GM23248 (cell line): ENCODE measurements at regions not wholly inside any gene's neighbourhood (a gene's known extent, or its start where the extent isn't known, plus 50 kb on each side); places are given as distances from the start of the nearest gene placed in this dataset.

Experiments
- DNase-seq: peaks from one replicate; pipeline ENCODE4 v3.0.0-alpha.2; 2015
- H2AFZ ChIP-seq: fragments of 200-600 bp; sonication (generic); 2 replicates; pipeline ENCODE4 v1.6.1; 2016; ENCODE audit warnings: antibody characterized with exemption
- H3F3A ChIP-seq: fragments of 200-600 bp; sonication (generic); 2 replicates; pipeline ENCODE4 v1.6.1; 2016; ENCODE audit warnings: mild to moderate bottlenecking, antibody characterized with exemption, mixed run types; ENCODE audit not compliant: insufficient read depth
- H3K27ac ChIP-seq: fragments of 200-600 bp; sonication (generic); 2 replicates; pipeline ENCODE4 v1.5.1; 2016; ENCODE audit warnings: mild to moderate bottlenecking
- H3K27me3 ChIP-seq: fragments of 200-600 bp; sonication (generic); replicated peaks from 2 replicates; pipeline ENCODE4 v1.6.1; 2016; ENCODE audit warnings: mild to moderate bottlenecking; ENCODE audit not compliant: insufficient read depth
- H3K36me3 ChIP-seq: fragments of 200-600 bp; sonication (generic); 2 replicates; pipeline ENCODE4 v1.6.1; 2016; ENCODE audit warnings: low read depth, mild to moderate bottlenecking
- H3K4me1 ChIP-seq: fragments of 200-600 bp; sonication (generic); 2 replicates; pipeline ENCODE4 v1.6.1; 2016; ENCODE audit warnings: mild to moderate bottlenecking; ENCODE audit not compliant: insufficient read depth
- H3K4me2 ChIP-seq: fragments of 200-600 bp; sonication (generic); one replicate; pipeline ENCODE4 v1.6.1; 2016; ENCODE audit warnings: mild to moderate bottlenecking; ENCODE audit not compliant: unreplicated experiment
- H3K4me3 ChIP-seq: fragments of 200-600 bp; sonication (generic); 2 replicates; pipeline ENCODE4 v1.5.1; 2016; ENCODE audit warnings: mild to moderate bottlenecking
- H3K79me2 ChIP-seq: fragments of 200-600 bp; sonication (generic); 2 replicates; pipeline ENCODE4 v1.6.1; 2016; ENCODE audit warnings: mild to moderate bottlenecking; ENCODE audit not compliant: insufficient read depth
- H3K9ac ChIP-seq: fragments of 200-600 bp; sonication (generic); 2 replicates; pipeline ENCODE4 v1.6.1; 2016; ENCODE audit warnings: mild to moderate bottlenecking
- H3K9me2 ChIP-seq: fragments of 200-600 bp; sonication (generic); 2 replicates; pipeline ENCODE4 v1.6.1; 2016; ENCODE audit warnings: mixed run types, mild to moderate bottlenecking, moderate library complexity; ENCODE audit not compliant: insufficient read depth
- H3K9me3 ChIP-seq: fragments of 200-600 bp; sonication (generic); one replicate; pipeline ENCODE4 v1.6.1; 2017; ENCODE audit warnings: low read depth
- H4K20me1 ChIP-seq: fragments of 200-600 bp; sonication (generic); 2 replicates; pipeline ENCODE4 v1.6.0; 2016; ENCODE audit not compliant: insufficient read depth
- EZH2 ChIP-seq: fragments of 200-600 bp; sonication (generic); IDR thresholded peaks from 2 replicates; pipeline ENCODE4 v1.6.1; 2018; ENCODE audit warnings: antibody characterized with exemption, mild to moderate bottlenecking; ENCODE audit not compliant: insufficient read depth, poor library complexity, severe bottlenecking
- EZH2phosphoT487 ChIP-seq: fragments of 200-600 bp; sonication (generic); IDR thresholded peaks from 2 replicates; pipeline ENCODE4 v1.6.1; 2018; ENCODE audit warnings: antibody characterized with exemption, moderate library complexity, mild to moderate bottlenecking, low read depth; ENCODE audit not compliant: insufficient read depth
- WGBS, 2 experiments: methylation state at CpG; one replicate each; pipeline ENCODE4 v1.1.6; 2015 to 2017; ENCODE audit warnings: low lambda C conversion rate in 2 of 2, low coverage in 1 of 2; ENCODE audit errors: missing lambda C conversion rate in 2 of 2; 5-methylcytosine and 5-hydroxymethylcytosine counted together
- in situ Hi-C: fragments of 300-500 bp; cut with MboI; formaldehyde crosslinking; loops from 2 replicates; pipeline ENCODE4 v1.15.0; 2020

DNA sequence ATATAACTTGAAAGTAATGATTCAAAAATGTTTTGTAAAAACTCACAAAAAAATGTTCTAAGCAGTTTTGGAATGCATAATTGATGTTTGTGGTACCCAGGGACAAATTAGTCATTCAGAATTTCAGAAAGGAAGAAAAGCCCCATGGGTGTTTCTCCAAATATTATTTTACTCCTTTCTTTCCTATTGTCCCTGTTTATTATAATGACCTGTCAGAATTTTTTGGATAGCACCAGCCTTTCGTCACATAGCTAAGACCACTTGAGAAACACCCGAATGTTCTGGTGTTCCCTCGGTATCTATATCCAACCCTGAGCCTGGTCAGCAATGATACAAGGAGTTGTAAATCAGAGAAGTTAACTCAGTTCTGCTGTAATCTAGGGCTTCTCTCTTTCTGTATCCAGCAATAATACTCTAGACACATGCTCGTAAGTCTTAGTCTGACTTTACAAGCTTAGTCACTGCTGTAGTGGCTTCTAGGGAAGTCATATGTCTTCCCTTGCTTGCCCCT, 64.8 kb upstream of the MEOX2 start:
- TF ChIP-seq EZH2phosphoT487 (no peak), EZH2 (no peak)
- in situ Hi-C loops, result no loop called here
- no peak overlapping the region for H2AFZ ChIP-seq
- peaks cover 50% of the 10 kb centered on the region for H3K4me1 ChIP-seq
- peak overlapping the region; percentile 37 for H3K4me3 ChIP-seq
- 2% methylated on average over 4 of the region's 4 CpGs for WGBS, 2 experiments
- H3K9ac ChIP-seq, result no peak overlapping the region
- no peaks in the 10 kb centered on the region for H3K36me3 ChIP-seq
- 0 out of 2 replicates have a peak, but pooled peaks cover 6% of the 10 kb centered on the region for H3K9me2 ChIP-seq
- H3F3A ChIP-seq, result peaks cover 24% of the 10 kb centered on the region
- no peaks in the 10 kb centered on the region for H3K9me3 ChIP-seq
- no peaks in the 10 kb centered on the region for H4K20me1 ChIP-seq
- no peaks in the 10 kb centered on the region for H3K79me2 ChIP-seq
- H3K27ac ChIP-seq, result peak overlapping the region; percentile 27
- DNase-seq, result peak; percentile 62
- H3K27me3 ChIP-seq, result no peaks in the 10 kb centered on the region
- peak overlapping the region; percentile 64 for H3K4me2 ChIP-seq

DNA sequence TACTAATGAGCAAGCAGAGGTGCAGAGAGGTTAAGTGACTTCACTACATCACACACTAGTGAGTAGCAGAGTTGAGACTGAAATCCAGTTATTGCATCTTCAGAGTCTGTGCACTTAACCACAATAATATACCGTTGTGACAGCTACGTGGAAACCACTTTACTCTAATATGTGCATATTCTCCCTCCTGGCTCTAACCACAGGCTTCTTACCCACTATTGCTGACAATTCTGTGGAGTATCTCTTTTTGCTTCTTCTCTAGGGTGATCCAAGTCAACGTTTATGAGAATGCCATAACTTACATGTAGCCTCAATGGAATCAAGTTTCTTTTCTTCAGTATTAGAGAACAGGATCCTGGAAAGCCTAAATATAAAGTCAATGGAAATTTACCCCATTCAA, 64.2 kb upstream of the MEOX2 start:
- Histone ChIP-seq H3K36me3 (no peaks in the 10 kb centered on the region), H3K4me2 (peak overlapping the region; percentile 64), H4K20me1 (no peaks in the 10 kb centered on the region), H3K4me1 (peaks cover 50% of the 10 kb centered on the region), H3K9me3 (no peaks in the 10 kb centered on the region), H2AFZ (no peak overlapping the region), H3F3A (peaks cover 24% of the 10 kb centered on the region), H3K79me2 (no peaks in the 10 kb centered on the region), H3K9ac (no peak overlapping the region), H3K27me3 (no peaks in the 10 kb centered on the region), H3K9me2 (0 out of 2 replicates have a peak, but pooled peaks cover 6% of the 10 kb centered on the region), H3K4me3 (peak overlapping the region; percentile 37), H3K27ac (peak overlapping the region; percentile 27; the same call in 1 of the 2 replicates)
- WGBS, 2 experiments, result 46% methylated on average over 3 of the region's 3 CpGs
- TF ChIP-seq EZH2phosphoT487 (no peak), EZH2 (no peak)
- in situ Hi-C loops, result no loop called here
- peak; percentile 10 for DNase-seq

DNA sequence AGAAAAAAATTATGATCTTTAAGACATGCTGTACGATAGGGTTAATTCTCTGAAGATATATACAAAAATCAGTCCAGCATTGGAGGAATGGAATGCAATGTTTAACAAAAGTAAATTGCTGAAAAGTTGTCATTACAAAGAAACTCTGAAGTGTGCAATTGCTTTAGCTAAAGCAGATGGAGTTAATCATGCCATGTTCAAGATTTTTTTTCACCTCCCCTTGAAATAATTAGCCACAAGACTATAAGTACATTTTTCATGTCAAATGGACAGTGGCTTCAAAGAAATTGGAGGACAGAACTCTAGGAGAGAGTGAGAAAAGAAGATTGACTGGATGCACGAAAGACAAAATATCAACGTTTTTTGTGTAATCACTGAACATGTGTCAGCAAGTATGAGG, 63.1 kb upstream of the MEOX2 start:
- no peak overlapping the region for H2AFZ ChIP-seq
- 41 to 42% methylated on average over 3 of the region's 3 CpGs for WGBS, 2 experiments
- in situ Hi-C loops, result no loop called here

DNA sequence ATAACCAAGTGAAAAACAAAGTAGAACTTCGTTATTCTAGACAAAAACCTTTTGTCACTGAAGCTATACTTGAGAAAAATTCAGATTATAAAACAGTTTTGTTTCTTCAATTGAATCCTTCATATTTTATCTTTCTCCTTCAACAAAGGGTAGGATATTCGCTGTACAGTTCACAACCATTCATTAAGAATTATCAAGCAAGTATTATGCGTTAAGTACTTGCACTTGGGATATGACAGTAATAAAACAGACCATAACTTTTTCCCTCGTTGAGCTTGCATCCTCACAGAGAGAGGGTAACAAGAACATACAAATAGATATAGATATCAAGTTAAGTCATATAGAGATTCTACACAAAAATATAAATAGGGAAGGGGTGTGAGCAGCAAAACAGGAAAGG, 61.2 kb upstream of the MEOX2 start:
- Histone ChIP-seq H3K4me3 (no peak overlapping the region), H2AFZ (no peak overlapping the region), H3K36me3 (no peaks in the 10 kb centered on the region), H3K9me3 (no peaks in the 10 kb centered on the region), H3K4me1 (peaks cover 28% of the 10 kb centered on the region), H3K27me3 (no peaks in the 10 kb centered on the region), H3K27ac (no peak overlapping the region), H4K20me1 (no peaks in the 10 kb centered on the region), H3K9ac (no peak overlapping the region), H3F3A (peaks cover 24% of the 10 kb centered on the region), H3K9me2 (0 out of 2 replicates have a peak, but pooled peaks cover 6% of the 10 kb centered on the region), H3K79me2 (no peaks in the 10 kb centered on the region), H3K4me2 (no peak overlapping the region)
- TF ChIP-seq EZH2, result no peak
- TF ChIP-seq EZH2phosphoT487, result no peak
- in situ Hi-C loops, result no loop called here
- 51 to 57% methylated on average over 4 of the region's 4 CpGs for WGBS, 2 experiments
- DNase-seq, result no peak

More for the DNA sequence above, 63.1 kb upstream of the MEOX2 start:
- Histone ChIP-seq H3K36me3 (no peaks in the 10 kb centered on the region), H3K27me3 (no peaks in the 10 kb centered on the region), H3K9ac (no peak overlapping the region), H3K4me3 (no peak overlapping the region), H3K79me2 (no peaks in the 10 kb centered on the region), H3F3A (peaks cover 24% of the 10 kb centered on the region), H3K4me1 (peaks cover 42% of the 10 kb centered on the region), H3K9me3 (no peaks in the 10 kb centered on the region), H4K20me1 (no peaks in the 10 kb centered on the region), H3K4me2 (no peak overlapping the region), H3K9me2 (0 out of 2 replicates have a peak, but pooled peaks cover 6% of the 10 kb centered on the region), H3K27ac (no peak overlapping the region)
- TF ChIP-seq EZH2phosphoT487 (no peak), EZH2 (no peak)
- peak; percentile 3 for DNase-seq

DNA sequence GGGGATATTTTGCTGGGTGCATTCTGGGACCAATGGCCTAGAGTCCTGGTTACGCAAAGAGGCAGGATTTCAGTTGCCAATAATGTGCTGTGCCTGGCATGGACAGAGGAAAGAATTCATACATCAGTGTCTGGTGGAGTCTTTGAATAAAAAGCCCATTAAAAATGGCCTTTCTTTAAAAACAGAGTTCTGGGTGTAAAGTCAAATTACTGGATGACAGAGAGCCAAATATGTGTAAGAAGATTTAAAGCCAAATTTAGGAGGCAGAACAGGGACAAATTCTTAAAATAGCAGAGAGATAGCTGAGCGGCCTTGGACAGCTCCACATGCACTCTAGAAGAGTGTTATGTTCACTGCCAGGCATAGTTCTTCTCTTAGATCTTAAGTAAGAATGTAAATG, 60.8 kb upstream of the MEOX2 start:
- in situ Hi-C loops, result no loop called here
- 53 to 59% methylated on average over 2 of the region's 2 CpGs for whole genome bisulfite sequencing, 2 experiments
- Histone ChIP-seq H3K9me2 (0 out of 2 replicates have a peak, but pooled peaks cover 6% of the 10 kb centered on the region), H3K27me3 (no peaks in the 10 kb centered on the region), H3K4me1 (peaks cover 24% of the 10 kb centered on the region), H3F3A (peaks cover 23% of the 10 kb centered on the region), H3K4me2 (no peak overlapping the region), H2AFZ (no peak overlapping the region), H3K79me2 (no peaks in the 10 kb centered on the region), H3K27ac (no peak overlapping the region), H3K9me3 (no peaks in the 10 kb centered on the region), H3K9ac (no peak overlapping the region), H3K4me3 (no peak overlapping the region), H3K36me3 (no peaks in the 10 kb centered on the region), H4K20me1 (no peaks in the 10 kb centered on the region)
- peak; percentile 39 for DNase-seq
- TF ChIP-seq EZH2phosphoT487, result no peak
- no peak for TF ChIP-seq EZH2
